ENCODE measurements at regions not wholly inside any gene's neighbourhood (a gene's known extent, or its start where the extent isn't known, plus 50 kb on each side); places are given as distances from the start of the nearest gene placed in this dataset.

GRCh38 chr11:115939731-115940421, 435.7 kb upstream of the CADM1 start:
- 73 to 77% methylated on average over 7 of the region's 7 CpGs for WGBS, 2 donors
- Histone ChIP-seq H3K27ac (no peak overlapping the region), H3K4me3 (no peak overlapping the region), H3K27me3 (peaks cover 0 to 25% (median 0%) of the 10 kb centered on the region in 4 donors), H3K4me1 (peaks cover 0 to 11% (median 0%) of the 10 kb centered on the region in 3 donors), H3K36me3 (no peaks in the 10 kb centered on the region), H3K9me3 (no peaks in the 10 kb centered on the region)
- no peak for DNase-seq
- TF ChIP-seq POLR2A (IDR thresholded peaks at IDR 0.05), result no peak
- no peak for TF ChIP-seq CTCF (IDR thresholded peaks at IDR 0.05)
- intact Hi-C loops (cut with DNase I), result no loop called here

GRCh38 chr11:115939104-115939730, 435.0 kb upstream of the CADM1 start:
- intact Hi-C loops (cut with DNase I), result no loop called here
- TF ChIP-seq CTCF (IDR thresholded peaks at IDR 0.05) (no peak), POLR2A (IDR thresholded peaks at IDR 0.05) (no peak)
- WGBS, 2 donors, result 64 to 72% methylated on average over 4 to 6 of the region's 6 CpGs
- Histone ChIP-seq H3K36me3 (no peaks in the 10 kb centered on the region), H3K27ac (no peak overlapping the region), H3K4me1 (peaks cover 0 to 11% (median 0%) of the 10 kb centered on the region in 3 donors), H3K4me3 (no peak overlapping the region), H3K27me3 (peaks cover 0 to 25% (median 0%) of the 10 kb centered on the region in 4 donors), H3K9me3 (no peaks in the 10 kb centered on the region)
- no peak for DNase-seq

- no peak overlapping the region for H3K27ac ChIP-seq
- no peaks in the 10 kb centered on the region for H3K9me3 ChIP-seq
- no peak for TF ChIP-seq POLR2A (IDR thresholded peaks at IDR 0.05)
- no peak for TF ChIP-seq CTCF (IDR thresholded peaks at IDR 0.05)
- DNase-seq, result no peak
- 81 to 95% methylated on average over 3 to 4 of the region's 4 CpGs for WGBS, 2 donors
- no peak overlapping the region for H3K4me3 ChIP-seq
- peaks cover 0 to 7% (median 0%) of the 10 kb centered on the region in 4 donors for H3K27me3 ChIP-seq
- peaks cover 0 to 15% (median 0%) of the 10 kb centered on the region in 3 donors for H3K4me1 ChIP-seq
- intact Hi-C loops (cut with DNase I), result no loop called here
- no peaks in the 10 kb centered on the region for H3K36me3 ChIP-seq
Observed at GRCh38 chr11:115933564-115933963, 429.3 kb upstream of the CADM1 start.

- H3K27ac ChIP-seq, result no peak overlapping the region
- intact Hi-C loops (cut with DNase I), result no loop called here
- peaks cover 0 to 17% (median 0%) of the 10 kb centered on the region in 4 donors for H3K27me3 ChIP-seq
- TF ChIP-seq POLR2A (IDR thresholded peaks at IDR 0.05), result no peak
- no peak for TF ChIP-seq CTCF (IDR thresholded peaks at IDR 0.05)
- H3K4me1 ChIP-seq, result peaks cover 0 to 15% (median 0%) of the 10 kb centered on the region in 3 donors
- no peaks in the 10 kb centered on the region for H3K9me3 ChIP-seq
- H3K36me3 ChIP-seq, result no peaks in the 10 kb centered on the region
- DNase-seq, result no peak
- H3K4me3 ChIP-seq, result no peak overlapping the region
- 69 to 75% methylated on average over 1 of the region's 1 CpG for WGBS, 2 donors
Observed at GRCh38 chr11:115931548-115932083, 427.4 kb upstream of the CADM1 start.

Measured in esophagus squamous epithelium (tissue), 5 donors.